Endometrium (tissue), 2 donors: ENCODE measurements at regions not wholly inside any gene's neighbourhood (a gene's known extent, or its start where the extent isn't known, plus 50 kb on each side); places are given as distances from the start of the nearest gene placed in this dataset.
"Not testable (repeated sequence)": the region's sequence is repeated elsewhere in the genome, so short reads cannot be mapped to it uniquely, and the experiment has no call there.

ENCODE experiments used
- FAIRE-seq: peaks from 2 replicates; lab custom pipeline; 2012; peaks lifted over from hg19 to GRCh38; lab: Jason Lieb, UNC
- donor health status: control.
- donor health status: control.

DNA sequence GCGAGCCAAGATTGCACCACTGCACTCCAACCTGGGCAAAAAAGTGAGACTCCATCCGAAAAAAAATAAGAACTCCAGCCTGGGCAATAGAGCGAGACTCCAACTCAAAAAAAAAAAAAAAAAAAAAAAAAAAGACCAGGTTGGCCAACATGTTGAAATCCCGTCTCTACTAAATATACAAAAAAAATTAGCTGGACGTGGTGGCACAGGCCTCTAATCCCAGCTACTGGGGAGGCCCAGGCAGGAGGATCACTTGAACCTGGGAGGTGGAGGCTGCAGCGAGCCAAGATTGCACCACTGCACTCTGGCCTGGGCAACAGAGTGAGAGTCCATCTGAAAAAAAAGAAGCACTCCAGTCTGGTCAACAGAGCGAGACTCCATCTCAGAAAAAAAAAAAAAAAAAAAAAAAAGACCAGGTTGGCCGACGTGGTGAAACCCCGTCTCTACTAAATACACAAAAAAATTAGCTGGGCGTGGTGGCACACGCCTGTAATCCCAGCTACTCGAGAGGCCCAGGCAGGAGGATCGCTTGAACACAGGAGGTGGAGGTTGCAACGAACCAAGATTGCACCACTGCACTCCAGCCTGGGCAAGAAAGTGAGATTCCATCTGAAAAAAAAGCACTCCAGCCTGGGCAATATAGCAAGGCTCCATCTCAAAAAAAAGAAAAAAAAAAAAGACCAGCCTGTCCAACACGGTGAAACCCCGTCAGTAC is 1603.7 kb downstream of the RPIA start:
- not testable (repeated sequence) for FAIRE-seq

DNA sequence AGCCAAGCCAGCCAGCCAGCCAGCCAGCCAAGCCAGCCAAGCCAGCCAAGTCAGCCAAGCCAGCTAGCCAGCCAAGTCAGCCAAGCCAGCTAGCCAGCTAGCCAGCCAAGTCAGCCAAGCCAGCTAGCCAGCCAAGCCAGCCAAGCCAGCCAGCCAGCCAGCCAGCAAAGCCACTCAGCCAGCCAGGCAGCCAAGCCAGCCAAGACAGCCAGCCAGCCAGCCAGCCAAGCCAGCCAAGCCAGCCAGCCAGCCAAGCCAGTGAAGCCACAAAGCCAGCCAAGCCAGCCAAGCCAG is 1605.0 kb downstream of the RPIA start:
- FAIRE-seq: not testable (repeated sequence)

DNA sequence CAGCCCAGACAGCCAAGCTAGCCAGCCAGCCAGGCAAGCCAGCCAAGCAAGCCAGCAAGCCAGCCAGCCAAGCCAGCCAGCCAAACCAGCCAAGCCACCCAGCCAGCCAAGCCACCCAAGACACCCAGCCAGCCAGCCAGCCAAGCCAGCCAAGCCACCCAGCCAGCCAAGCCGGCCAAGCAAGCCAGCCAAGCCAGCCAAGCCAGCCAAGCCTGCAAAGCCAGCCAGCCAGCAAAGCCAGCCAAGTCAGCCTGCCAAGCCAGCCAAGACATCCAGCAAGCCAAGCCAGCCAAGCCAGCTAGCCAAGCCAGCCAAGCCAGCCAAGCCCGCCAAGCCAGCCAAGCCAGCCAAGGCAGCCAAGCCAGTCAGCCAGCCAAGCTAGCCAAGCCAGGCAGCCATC is 1606.2 kb downstream of the RPIA start:
- not testable (repeated sequence) for FAIRE-seq

DNA sequence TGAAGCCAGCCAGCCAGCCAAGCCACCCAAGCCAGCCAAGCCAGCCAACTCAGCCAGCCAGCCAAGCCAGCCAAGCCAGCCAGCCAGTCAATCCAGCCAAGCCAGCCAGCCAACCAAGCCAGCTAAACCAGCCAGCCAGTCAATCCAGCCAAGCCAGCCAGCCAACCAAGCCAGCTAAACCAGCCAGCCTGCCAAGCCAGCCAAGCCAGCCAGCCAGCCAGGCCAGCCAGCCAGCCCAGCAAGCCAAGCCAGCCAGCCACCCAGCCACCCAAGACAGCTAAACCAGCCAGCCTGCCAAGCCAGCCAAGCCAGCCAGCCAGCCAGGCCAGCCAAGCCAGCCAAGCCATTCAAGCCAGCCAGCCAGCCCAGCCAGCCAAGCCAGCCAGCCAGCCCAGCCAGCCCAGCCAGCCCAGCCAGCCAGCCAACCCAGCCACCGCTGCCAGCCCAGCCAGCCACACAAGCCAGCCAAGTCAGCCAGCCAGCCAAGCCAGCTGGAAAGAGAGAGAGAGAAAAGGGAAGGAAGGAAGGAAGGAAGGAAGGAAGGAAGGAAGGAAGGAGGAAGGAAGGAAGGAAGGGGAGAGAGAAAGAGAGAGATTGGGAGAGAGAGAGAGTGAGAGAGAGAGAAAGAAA is 1606.8 kb downstream of the RPIA start:
- FAIRE-seq: not testable (repeated sequence)

DNA sequence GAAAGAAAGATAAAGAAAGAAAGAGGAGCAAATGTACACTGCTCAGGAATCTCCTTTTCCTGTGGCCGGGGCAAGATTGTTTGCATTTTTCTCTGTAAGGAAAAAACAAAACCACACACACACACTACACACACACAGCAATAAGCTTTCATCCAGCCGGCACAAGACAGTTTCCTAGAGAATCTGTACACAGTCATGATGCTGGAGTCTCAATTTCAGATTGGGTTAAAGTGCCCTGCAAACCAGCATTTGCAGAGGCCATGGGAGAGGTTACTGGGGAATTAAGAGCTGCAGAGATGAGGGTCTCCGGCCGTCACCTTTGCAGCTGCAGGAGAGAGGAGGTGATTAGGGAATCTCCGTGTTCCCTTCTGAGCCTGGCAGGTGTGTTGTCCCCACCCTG is 1607.5 kb downstream of the RPIA start:
- not testable (repeated sequence) for FAIRE-seq

GRCh38 chr2:90322982-90323381 is 1631.5 kb downstream of the RPIA start:
- FAIRE-seq: not testable (repeated sequence)

DNA sequence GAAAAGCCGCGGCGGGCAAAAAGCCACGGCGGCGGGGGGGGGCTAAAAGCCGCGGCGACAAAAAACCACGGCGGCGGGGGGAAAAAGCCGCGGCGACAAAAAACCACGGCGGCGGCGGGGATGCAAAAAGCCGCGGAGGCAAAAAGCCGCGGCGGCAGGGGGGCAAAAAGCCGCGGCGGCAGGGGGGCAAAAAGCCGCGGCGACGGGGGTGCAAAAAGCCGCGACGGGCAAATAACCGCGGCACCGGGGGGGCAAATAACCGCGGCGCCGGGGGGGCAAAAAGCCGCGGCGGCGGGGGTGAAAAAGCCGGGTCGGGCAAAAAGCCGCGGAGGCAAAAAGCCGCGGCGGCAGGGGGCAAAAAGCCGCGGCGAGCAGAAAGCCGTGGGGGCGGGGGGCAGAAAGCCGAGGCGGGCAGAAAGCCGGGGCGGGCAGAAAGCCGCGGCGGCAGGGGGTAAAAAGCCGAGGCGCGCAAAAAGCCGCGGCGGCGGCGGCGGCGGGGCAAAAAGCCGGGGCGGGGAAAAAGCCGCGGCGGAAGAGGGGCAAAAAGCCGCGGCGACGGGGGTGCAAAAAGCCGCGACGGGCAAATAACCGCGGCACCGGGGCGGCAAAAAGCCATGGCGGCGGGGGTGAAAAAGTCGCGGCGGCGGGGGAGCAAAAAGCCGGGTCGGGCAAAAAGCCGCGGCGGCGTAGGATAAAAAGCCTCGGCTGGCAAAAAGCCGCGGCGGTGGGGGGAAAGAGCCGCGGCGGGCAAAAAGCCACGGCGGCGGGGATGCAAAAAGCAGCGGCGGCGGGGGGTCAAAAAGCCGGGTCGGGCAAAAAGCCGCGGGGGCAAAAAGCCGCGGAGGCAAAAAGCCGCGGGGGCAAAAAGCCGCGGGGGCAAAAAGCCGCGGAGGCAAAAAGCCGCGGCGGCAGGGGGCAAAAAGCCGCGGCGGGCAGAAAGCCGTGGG is 1632.4 kb downstream of the RPIA start:
- FAIRE-seq: not testable (repeated sequence)

- not testable (repeated sequence) for FAIRE-seq
Measured at GRCh38 chr2:90324672-90325071, 1633.2 kb downstream of the RPIA start.

GRCh38 chr2:90325796-90326353 is 1634.4 kb downstream of the RPIA start:
- not testable (repeated sequence) for FAIRE-seq

DNA sequence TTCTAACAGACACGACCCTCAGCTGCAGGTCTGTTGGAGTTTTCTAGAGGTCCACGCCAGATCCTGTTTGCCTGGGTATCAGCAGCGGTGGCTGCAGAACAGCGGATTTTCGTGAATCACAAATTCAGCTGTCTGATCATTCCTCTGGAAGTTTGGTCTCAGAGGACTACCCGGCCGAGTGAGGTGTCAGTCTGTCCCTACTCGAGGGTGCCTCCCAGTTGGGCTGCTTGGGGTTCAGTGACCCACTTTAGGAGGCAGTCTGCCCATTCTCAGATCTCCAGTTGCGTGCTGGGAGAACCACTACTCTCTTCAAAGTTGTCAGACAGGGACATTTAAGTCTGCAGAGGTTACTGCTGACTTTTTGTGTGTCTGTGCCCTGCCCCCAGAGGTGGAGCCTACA is 1664.1 kb downstream of the RPIA start:
- FAIRE-seq: not testable (repeated sequence)

DNA sequence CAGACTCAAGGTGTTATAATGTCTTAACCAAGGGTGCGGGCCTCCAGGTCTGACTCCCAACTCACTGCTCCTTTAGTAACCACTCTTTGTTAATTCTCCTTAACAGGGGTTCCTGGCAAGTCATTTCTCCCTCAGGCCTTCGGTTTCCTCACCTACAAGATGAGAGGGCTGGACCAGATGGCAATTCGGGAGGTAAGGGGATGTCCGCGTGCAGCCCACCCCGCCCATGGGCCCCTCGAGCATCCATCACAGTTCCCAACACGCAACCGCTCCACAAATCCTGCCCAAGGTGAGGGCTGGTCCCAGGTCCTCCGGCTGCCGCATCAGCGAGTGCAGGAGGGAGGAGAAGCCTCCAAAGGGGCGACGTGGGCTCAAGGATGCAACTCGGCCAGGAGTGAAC is 1667.9 kb downstream of the RPIA start:
- FAIRE-seq: not testable (repeated sequence)

- not testable (repeated sequence) for FAIRE-seq
Measured at GRCh38 chr2:90359887-90360730, 1668.6 kb downstream of the RPIA start.

DNA sequence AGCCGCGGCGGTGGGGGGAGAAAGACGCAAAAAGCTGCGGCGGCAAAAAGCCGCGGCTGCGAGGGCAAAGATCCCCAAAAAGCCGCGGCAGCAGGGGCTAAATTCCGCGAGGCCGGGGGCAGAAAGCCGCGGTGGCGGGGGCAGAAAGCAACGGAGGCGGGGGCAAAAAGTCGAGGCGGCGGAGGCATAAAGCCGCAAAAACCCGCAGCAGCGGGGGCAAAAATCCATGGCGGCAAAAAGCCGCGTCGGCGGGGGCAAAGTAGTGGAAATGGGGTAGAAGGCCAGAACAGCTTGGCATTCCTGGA is 1669.2 kb downstream of the RPIA start:
- FAIRE-seq: not testable (repeated sequence)
